NCI-H1417 (cell line): ENCODE measurements at regions not wholly inside any gene's neighbourhood (a gene's known extent, or its start where the extent isn't known, plus 50 kb on each side); places are given as distances from the start of the nearest gene placed in this dataset.

ENCODE experiments used
- DNase-seq, 3 experiments: peaks; one replicate each; lab custom pipeline; 2025; lab: John Stamatoyannopoulos, UW

GRCh38 chr10:36224431-36224985 is 582.4 kb upstream of the FZD8 start:
- DNase-seq = no peak

- no peak for DNase-seq
Observed at GRCh38 chr10:36221101-36221500, 579.0 kb upstream of the FZD8 start.

GRCh38 chr10:36220151-36220550 is 578.1 kb upstream of the FZD8 start:
- no peak for DNase-seq

- DNase-seq = no peak
Observed at GRCh38 chr10:36211856-36212255, 569.8 kb upstream of the FZD8 start.

- DNase-seq = no peak
Observed at GRCh38 chr10:36209480-36209879, 567.4 kb upstream of the FZD8 start.

- no peak for DNase-seq
Observed at GRCh38 chr10:36202881-36203280, 560.8 kb upstream of the FZD8 start.

GRCh38 chr10:36200577-36200976 is 558.5 kb upstream of the FZD8 start:
- no peak for DNase-seq

- DNase-seq = no peak
Observed at GRCh38 chr10:36198322-36198721, 556.2 kb upstream of the FZD8 start.

- DNase-seq = no peak
Observed at GRCh38 chr10:36195364-36195763, 553.3 kb upstream of the FZD8 start.

GRCh38 chr10:36194276-36194675 is 552.2 kb upstream of the FZD8 start:
- no peak for DNase-seq

GRCh38 chr10:36191009-36191408 is 548.9 kb upstream of the FZD8 start:
- no peak for DNase-seq

- no peak for DNase-seq
Observed at GRCh38 chr10:36188461-36188860, 546.4 kb upstream of the FZD8 start.

- DNase-seq = no peak
Observed at GRCh38 chr10:36188080-36188453, 546.0 kb upstream of the FZD8 start.

- no peak for DNase-seq
Observed at GRCh38 chr10:36187380-36188079, 545.4 kb upstream of the FZD8 start.

GRCh38 chr10:36185097-36185496 is 543.0 kb upstream of the FZD8 start:
- DNase-seq = no peak

- DNase-seq = no peak
Observed at GRCh38 chr10:36183726-36184125, 541.6 kb upstream of the FZD8 start.

- no peak for DNase-seq
Observed at GRCh38 chr10:36183056-36183455, 541.0 kb upstream of the FZD8 start.

- no peak for DNase-seq
Observed at GRCh38 chr10:36182606-36183005, 540.5 kb upstream of the FZD8 start.

- DNase-seq = no peak
Observed at GRCh38 chr10:36182179-36182566, 540.1 kb upstream of the FZD8 start.

- DNase-seq = no peak
Observed at GRCh38 chr10:36181426-36182178, 539.5 kb upstream of the FZD8 start.

GRCh38 chr10:36178616-36179015 is 536.5 kb upstream of the FZD8 start:
- DNase-seq = no peak

- no peak for DNase-seq
Observed at GRCh38 chr10:36177071-36177470, 535.0 kb upstream of the FZD8 start.

GRCh38 chr10:36175954-36176353 is 533.9 kb upstream of the FZD8 start:
- no peak for DNase-seq
